K562 (cell line): ENCODE measurements at regions not wholly inside any gene's neighbourhood (a gene's known extent, or its start where the extent isn't known, plus 50 kb on each side); places are given as distances from the start of the nearest gene placed in this dataset.

Source experiments
- ATAC-seq: fragments of 200-7000 bp; cut with Tn5 transposase; 3 replicates; pipeline ENCODE4 v1.9.1; 2020; ENCODE audit warnings: moderate library complexity
- BruUV-seq: library from RNA; stranded (reverse); fragments of 400-500 nt; replicated peaks from 2 replicates; lab custom pipeline; 2021; lab: Mats Ljungman, UMichigan
- CTCF ChIA-PET: fragments of 300-600 bp; formaldehyde crosslinking; extraction: SDS; loops from one replicate; lab custom pipeline; 2021; ENCODE audit warnings: low intra/inter-chr PET ratio; lab: Yijun Ruan, JAX
- POLR2A ChIA-PET: fragments of 300-600, 350-650 bp; sonication (Branson Sonifier 250); formaldehyde crosslinking; extraction: SDS; loops from one replicate; lab custom pipeline; 2021; ENCODE audit warnings: antibody characterized with exemption, inconsistent platforms; lab: Yijun Ruan, JAX
- DNase-seq, 4 experiments: peaks; one replicate each; pipeline versions ENCODE4 v3.0.0 to v3.0.0-alpha.2; 2011 to 2018; ENCODE audit warnings: low spot score in 3 of 4, mixed read lengths in 3 of 4; ENCODE audit errors: extremely low read depth in 1 of 4
- FAIRE-seq: peaks from 2 replicates; lab custom pipeline; 2011; peaks lifted over from hg19 to GRCh38; lab: Jason Lieb, UNC
- H2AFZ ChIP-seq: 2 replicates; pipeline ENCODE4 v1.6.0; 2011; ENCODE audit warnings: low read depth, low read length, control low read depth, inconsistent platforms
- H3K27ac ChIP-seq: fragments of 200-600 bp; 3 replicates; pipeline ENCODE4 v1.8.0; 2011; ENCODE audit warnings: low read depth, mild to moderate bottlenecking, control low read depth, inconsistent platforms, low read length, moderate library complexity, mixed read lengths; ENCODE audit errors: extremely low read depth
- H3K27me3 ChIP-seq, 2 experiments: fragments of 300-600 bp in 1 of 2; 2 replicates in 1 of 2; 3 replicates in 1 of 2; pipeline versions ENCODE4 v1.6.0 to v1.8.0; 2011; ENCODE audit warnings: inconsistent platforms in 2 of 2, low read length in 2 of 2, mild to moderate bottlenecking in 1 of 2, mixed read lengths in 1 of 2, moderate library complexity in 1 of 2; ENCODE audit not compliant: control insufficient read depth in 2 of 2, insufficient read depth in 2 of 2
- H3K36me3 ChIP-seq: fragments of 300-600 bp; 3 replicates; pipeline ENCODE4 v1.8.0; 2011; ENCODE audit warnings: mild to moderate bottlenecking, low read length, inconsistent platforms; ENCODE audit not compliant: control insufficient read depth, insufficient read depth
- H3K4me1 ChIP-seq, 2 experiments: fragments of 200-600 bp in 1 of 2; replicated peaks in 1 of 2; 2 replicates in 1 of 2; 3 replicates in 1 of 2; pipeline versions ENCODE4 v1.5.1 to v1.8.0; 2011; ENCODE audit warnings: inconsistent platforms in 2 of 2, low read length in 2 of 2, mild to moderate bottlenecking in 1 of 2, mixed read lengths in 1 of 2, moderate library complexity in 1 of 2; ENCODE audit not compliant: control insufficient read depth in 2 of 2, insufficient read depth in 2 of 2
- H3K4me2 ChIP-seq: 2 replicates; pipeline ENCODE4 v1.6.1; 2011; ENCODE audit warnings: low read length, control low read depth, inconsistent platforms, mixed read lengths; ENCODE audit not compliant: insufficient read depth
- H3K4me3 ChIP-seq: fragments of 200-600 bp; sonication (generic), shearing (Covaris generic); 2 replicates; pipeline ENCODE4 v1.5.1; 2016; ENCODE audit warnings: control low read depth, inconsistent platforms
- H3K79me2 ChIP-seq: fragments of 200-600 bp; 3 replicates; pipeline ENCODE4 v1.8.0; 2011; ENCODE audit warnings: low read length, inconsistent platforms; ENCODE audit not compliant: control insufficient read depth, insufficient read depth
- H3K9ac ChIP-seq, 2 experiments: 2 replicates each; pipeline versions ENCODE4 v1.6.0 to v1.6.1; 2011; ENCODE audit warnings: low read depth in 2 of 2, low read length in 2 of 2, control low read depth in 1 of 2, inconsistent platforms in 1 of 2, mild to moderate bottlenecking in 1 of 2, mixed read lengths in 1 of 2; ENCODE audit not compliant: insufficient read depth in 1 of 2
- H3K9me1 ChIP-seq: one replicate; pipeline ENCODE4 v1.6.0; 2011; ENCODE audit warnings: inconsistent platforms, mild to moderate bottlenecking, low read length, moderate library complexity; ENCODE audit not compliant: control insufficient read depth, insufficient read depth
- H3K9me3 ChIP-seq: replicated peaks from 2 replicates; pipeline ENCODE4 v1.5.1; 2011; ENCODE audit warnings: low read depth, low read length, inconsistent platforms; ENCODE audit not compliant: control insufficient read depth, insufficient read depth
- H4K20me1 ChIP-seq: replicated peaks from 2 replicates; pipeline ENCODE4 v1.6.1; 2011; ENCODE audit warnings: low read length, inconsistent platforms, mixed read lengths; ENCODE audit not compliant: control insufficient read depth, insufficient read depth
- C11orf30 ChIP-seq: fragments of 450-650 bp; IDR thresholded peaks from 2 replicates; pipeline ENCODE4 v1.6.1; 2016; ENCODE audit warnings: low read depth, mild to moderate bottlenecking
- DPF2 ChIP-seq: fragments of 450-650 bp; IDR thresholded peaks from 2 replicates; pipeline ENCODE4 v1.6.1; 2016
- MAFF ChIP-seq: IDR thresholded peaks from 2 replicates; pipeline ENCODE4 v1.6.1; 2012; ENCODE audit warnings: low read length, improper control_type of control experiment
- MAFK ChIP-seq: IDR thresholded peaks from 2 replicates; pipeline ENCODE4 v1.6.1; 2011; ENCODE audit warnings: low read length, improper control_type of control experiment
- NCOA2 ChIP-seq, 2 experiments: fragments of 450-650 bp; IDR thresholded peaks; 2 replicates each; pipeline ENCODE4 v1.6.1; 2018; ENCODE audit warnings: mild to moderate bottlenecking in 2 of 2, moderate library complexity in 1 of 2; ENCODE audit not compliant: partially characterized antibody in 2 of 2
- NFE2 ChIP-seq: IDR thresholded peaks from 2 replicates; pipeline ENCODE4 v1.6.1; 2014; ENCODE audit warnings: antibody characterized with exemption, low read depth
- NFE2L1 ChIP-seq: fragments of 450-650 bp; IDR thresholded peaks from 2 replicates; pipeline ENCODE4 v1.6.1; 2016; ENCODE audit warnings: missing genetic modification characterization, low read depth, mild to moderate bottlenecking, missing compliant biosample characterization, moderate library complexity, borderline replicate concordance
- POLR2A ChIP-seq: fragments of 450-650 bp; conservative IDR thresholded peaks from 2 replicates; pipeline ENCODE4 v1.6.1; 2016
- ZNF316 ChIP-seq: fragments of 450-650 bp; IDR thresholded peaks from 2 replicates; pipeline ENCODE4 v1.6.1; 2016
- ZNF347 ChIP-seq: fragments of 450-650 bp; formaldehyde crosslinking; IDR thresholded peaks from 2 replicates; pipeline ENCODE4 v1.4.0; 2020; ENCODE audit warnings: low read depth, mild to moderate bottlenecking, moderate library complexity
- ZNF395 ChIP-seq: fragments of 200-800 bp; sonication (Bioruptor generic); IDR thresholded peaks from 2 replicates; pipeline ENCODE4 v1.6.1; 2017; ENCODE audit warnings: missing genetic modification characterization, missing compliant biosample characterization
- WGBS: fragments of 100-300 bp; shearing (Covaris generic); methylation state at CpG from one replicate; pipeline ENCODE4 v1.1.6; 2016; ENCODE audit warnings: low coverage, mixed read lengths; ENCODE audit not compliant: insufficient coverage; ENCODE audit errors: missing lambda C conversion rate; 5-methylcytosine and 5-hydroxymethylcytosine counted together
- in situ Hi-C: fragments of 300-500 bp; cut with MboI; formaldehyde crosslinking; loops from 4 replicates; pipeline ENCODE4 v1.15.0; 2018; ENCODE audit warnings: inconsistent platforms, mixed read lengths
- intact Hi-C: fragments of 100-400 bp; cut with micrococcal nuclease; formaldehyde crosslinking; loops from 2 replicates; pipeline ENCODE4 v1.14.2; 2022
- TF ChIP-seq, protein P1 (sequence below): sonication (generic); IDR thresholded peaks from 2 replicates; pipeline ENCODE4 v1.6.1; 2016
- TF ChIP-seq, protein P2 (sequence below): fragments of 450-650 bp; IDR thresholded peaks from 2 replicates; pipeline ENCODE4 v1.6.1; 2017; ENCODE audit warnings: antibody characterized with exemption

DNA sequence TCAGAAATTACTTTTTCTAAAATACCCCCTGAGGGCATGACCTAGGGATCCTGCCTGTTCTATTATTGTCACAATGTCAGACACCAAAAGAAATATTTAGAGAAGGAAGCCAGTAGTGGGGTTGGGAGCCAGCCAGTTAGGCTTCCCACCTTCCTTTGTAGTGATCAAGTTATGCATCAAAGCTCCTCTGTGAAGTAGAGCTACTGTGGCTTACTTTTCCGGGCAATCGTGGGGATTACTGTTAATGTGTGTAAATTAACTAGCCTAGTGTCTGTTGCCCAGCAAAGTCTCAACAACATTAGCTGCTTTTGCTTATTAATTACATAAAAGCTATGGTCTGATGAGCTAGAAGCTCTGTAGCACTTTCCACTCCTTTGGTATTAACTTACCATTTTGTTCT is 109.0 kb upstream of the PCAT7 start:
- intact Hi-C loops (no loop called here), in situ Hi-C loops (no loop called here)
- POLR2A ChIA-PET = no interaction called here
- WGBS = 97% methylated on average over 2 of the region's 2 CpGs
- FAIRE-seq (no peak), ATAC-seq (no peak), DNase-seq (no peak)
- no peak overlapping the region for H3K27ac ChIP-seq
- no peak overlapping the region for H2AFZ ChIP-seq
- no peaks in the 10 kb centered on the region; a peak in 1 of 5 replicates for H3K4me1 ChIP-seq
- no peaks in the 10 kb centered on the region for H3K9me3 ChIP-seq
- H3K9ac ChIP-seq = no peak overlapping the region
- H3K4me3 ChIP-seq = no peak overlapping the region
- no peaks in the 10 kb centered on the region for H3K27me3 ChIP-seq
- no peaks in the 10 kb centered on the region for H3K9me1 ChIP-seq
- H4K20me1 ChIP-seq = no peaks in the 10 kb centered on the region
- H3K4me2 ChIP-seq = no peak overlapping the region
- peaks cover 81% of the 10 kb centered on the region for H3K36me3 ChIP-seq
- no peaks in the 10 kb centered on the region for H3K79me2 ChIP-seq
- TF ChIP-seq, protein P1, sequence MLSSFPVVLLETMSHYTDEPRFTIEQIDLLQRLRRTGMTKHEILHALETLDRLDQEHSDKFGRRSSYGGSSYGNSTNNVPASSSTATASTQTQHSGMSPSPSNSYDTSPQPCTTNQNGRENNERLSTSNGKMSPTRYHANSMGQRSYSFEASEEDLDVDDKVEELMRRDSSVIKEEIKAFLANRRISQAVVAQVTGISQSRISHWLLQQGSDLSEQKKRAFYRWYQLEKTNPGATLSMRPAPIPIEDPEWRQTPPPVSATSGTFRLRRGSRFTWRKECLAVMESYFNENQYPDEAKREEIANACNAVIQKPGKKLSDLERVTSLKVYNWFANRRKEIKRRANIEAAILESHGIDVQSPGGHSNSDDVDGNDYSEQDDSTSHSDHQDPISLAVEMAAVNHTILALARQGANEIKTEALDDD = no peak
- TF ChIP-seq ZNF395 (CRISPR knock-in tag) = no peak
- no TSS peak for BruUV-seq
- CTCF ChIA-PET = no interaction called here

GRCh38 chr9:94449486-94449885 is 105.4 kb upstream of the PCAT7 start:
- Histone ChIP-seq H3K9ac (no peak overlapping the region), H4K20me1 (no peaks in the 10 kb centered on the region), H3K36me3 (peaks cover 85% of the 10 kb centered on the region), H3K9me3 (no peaks in the 10 kb centered on the region), H3K4me1 (no peaks in the 10 kb centered on the region; a peak in 1 of 5 replicates), H2AFZ (no peak overlapping the region), H3K27me3 (no peaks in the 10 kb centered on the region), H3K4me3 (no peak overlapping the region), H3K9me1 (no peaks in the 10 kb centered on the region), H3K4me2 (no peak overlapping the region), H3K79me2 (no peaks in the 10 kb centered on the region), H3K27ac (peak overlapping the region; percentile 27; the same call in 2 of the 3 replicates)
- no peak for ATAC-seq
- intact Hi-C loops (no loop called here), in situ Hi-C loops (no loop called here)
- no TSS peak for BruUV-seq
- ChIA-PET CTCF (no interaction called here), POLR2A (no interaction called here)
- FAIRE-seq = peak; percentile 26
- 70% methylated on average over 2 of the region's 2 CpGs for WGBS
- DNase-seq = no peak
- TF ChIP-seq MAFF = peak; percentile 76; the same call in 1 of the 2 replicates
- TF ChIP-seq, protein P2, sequence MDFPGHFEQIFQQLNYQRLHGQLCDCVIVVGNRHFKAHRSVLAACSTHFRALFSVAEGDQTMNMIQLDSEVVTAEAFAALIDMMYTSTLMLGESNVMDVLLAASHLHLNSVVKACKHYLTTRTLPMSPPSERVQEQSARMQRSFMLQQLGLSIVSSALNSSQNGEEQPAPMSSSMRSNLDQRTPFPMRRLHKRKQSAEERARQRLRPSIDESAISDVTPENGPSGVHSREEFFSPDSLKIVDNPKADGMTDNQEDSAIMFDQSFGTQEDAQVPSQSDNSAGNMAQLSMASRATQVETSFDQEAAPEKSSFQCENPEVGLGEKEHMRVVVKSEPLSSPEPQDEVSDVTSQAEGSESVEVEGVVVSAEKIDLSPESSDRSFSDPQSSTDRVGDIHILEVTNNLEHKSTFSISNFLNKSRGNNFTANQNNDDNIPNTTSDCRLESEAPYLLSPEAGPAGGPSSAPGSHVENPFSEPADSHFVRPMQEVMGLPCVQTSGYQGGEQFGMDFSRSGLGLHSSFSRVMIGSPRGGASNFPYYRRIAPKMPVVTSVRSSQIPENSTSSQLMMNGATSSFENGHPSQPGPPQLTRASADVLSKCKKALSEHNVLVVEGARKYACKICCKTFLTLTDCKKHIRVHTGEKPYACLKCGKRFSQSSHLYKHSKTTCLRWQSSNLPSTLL = no peak
- TF ChIP-seq NFE2 = peak; percentile 79
- TF ChIP-seq POLR2A = peak; percentile 22; the same call in 1 of the 2 replicates
- no peak for TF ChIP-seq ZNF347
- peak; percentile 72; the same call in 1 of the 2 replicates for TF ChIP-seq NFE2L1
- TF ChIP-seq C11orf30 = peak; percentile 87
- peak; percentile 69; the same call in 1 of the 2 replicates for TF ChIP-seq MAFK
- TF ChIP-seq DPF2 = 0 out of 2 replicates have a peak, but pooled peaks have one; percentile 20
- TF ChIP-seq NCOA2 (IDR thresholded peaks at IDR 0.05; ENCODE audit: partially characterized antibody in 2 of 2) = no peak
- TF ChIP-seq ZNF316 = peak; percentile 92
